Panc1 (cell line): ENCODE measurements at regions not wholly inside any gene's neighbourhood (a gene's known extent, or its start where the extent isn't known, plus 50 kb on each side); places are given as distances from the start of the nearest gene placed in this dataset.

Experiments
- ATAC-seq: fragments of 200-7000 bp; cut with Tn5 transposase; 2 replicates; pipeline ENCODE4 v1.9.1; 2020; ENCODE audit warnings: mild to moderate bottlenecking, moderate library complexity
- BruUV-seq: library from RNA; stranded (reverse); fragments of 400-500 nt; replicated peaks from 2 replicates; lab custom pipeline; 2021; lab: Mats Ljungman, UMichigan
- CTCF ChIA-PET: fragments of 300-600 bp; sonication (Branson Sonifier 250); formaldehyde crosslinking; loops from one replicate; lab custom pipeline; 2022; ENCODE audit warnings: antibody characterized with exemption; lab: Charles Lee
- POLR2A ChIA-PET: fragments of 300-600 bp; sonication (Branson Sonifier 250); formaldehyde crosslinking; loops from one replicate; lab custom pipeline; 2022; ENCODE audit warnings: antibody characterized with exemption; lab: Charles Lee
- DNase-seq: peaks from one replicate; pipeline ENCODE4 v3.0.0-alpha.2; 2010; ENCODE audit warnings: low read depth, low spot score
- H3K27ac ChIP-seq: 2 replicates; pipeline ENCODE4 v1.5.1; 2011; ENCODE audit warnings: mild to moderate bottlenecking, low read length, inconsistent platforms
- H3K27me3 ChIP-seq: fragments of 200-500 bp; sonication (Bioruptor generic); 2 replicates; pipeline ENCODE4 v1.6.0; 2014; ENCODE audit warnings: low read length, inconsistent platforms; ENCODE audit not compliant: control insufficient read depth, insufficient read depth
- H3K36me3 ChIP-seq: fragments of 200-500 bp; sonication (Bioruptor generic); 2 replicates; pipeline ENCODE4 v1.5.1; 2014; ENCODE audit warnings: inconsistent platforms, mild to moderate bottlenecking, low read length, moderate library complexity; ENCODE audit not compliant: control insufficient read depth, insufficient read depth
- H3K4me1 ChIP-seq: 2 replicates; pipeline ENCODE4 v1.5.1; 2011; ENCODE audit warnings: inconsistent platforms, mild to moderate bottlenecking, low read length, moderate library complexity; ENCODE audit not compliant: control insufficient read depth, insufficient read depth
- H3K4me3 ChIP-seq, 2 experiments: 2 replicates each; pipeline ENCODE4 v1.5.1; 2011 to 2012; ENCODE audit warnings: low read depth in 2 of 2, low read length in 2 of 2, mild to moderate bottlenecking in 2 of 2, inconsistent platforms in 1 of 2, moderate library complexity in 1 of 2
- H3K9me3 ChIP-seq: fragments of 200-500 bp; sonication (Bioruptor generic); 2 replicates; pipeline ENCODE4 v1.5.1; 2014; ENCODE audit warnings: low read depth, mild to moderate bottlenecking, inconsistent platforms, low read length, moderate library complexity; ENCODE audit not compliant: control insufficient read depth, insufficient read depth
- POLR2AphosphoS5 ChIP-seq: IDR thresholded peaks from 2 replicates; pipeline ENCODE4 v1.6.1; 2012; ENCODE audit warnings: mild to moderate bottlenecking, low read depth, low read length, moderate library complexity
- REST ChIP-seq, 2 experiments: IDR thresholded peaks; 2 replicates each; pipeline ENCODE4 v1.6.1; 2011 to 2012; ENCODE audit warnings: low read depth in 2 of 2, control low read depth in 1 of 2, low read length in 1 of 2, mild to moderate bottlenecking in 1 of 2, moderate library complexity in 1 of 2; ENCODE audit not compliant: insufficient read depth in 1 of 2
- SIN3A ChIP-seq: IDR thresholded peaks from 2 replicates; pipeline ENCODE4 v1.6.1; 2012; ENCODE audit warnings: low read depth, mild to moderate bottlenecking, low read length, moderate library complexity, borderline replicate concordance; ENCODE audit not compliant: insufficient read depth
- TCF7L2 ChIP-seq: IDR thresholded peaks from 2 replicates; pipeline ENCODE4 v1.6.1; 2011; ENCODE audit warnings: mild to moderate bottlenecking, low read depth, low read length, inconsistent platforms
- in situ Hi-C: cut with HindIII; loops from 2 replicates; pipeline ENCODE4 v1.10.0; 2016; ENCODE audit warnings: low sequenced_read_pairs, low pct_unique_long_range_greater_than_20kb
- intact Hi-C: fragments of 100-400 bp; cut with micrococcal nuclease; formaldehyde crosslinking; loops from one replicate; pipeline ENCODE4 v1.10.0; 2022; ENCODE audit not compliant: unreplicated experiment
- TF ChIP-seq, protein P1 (sequence below): fragments of 450-650 bp; IDR thresholded peaks from 2 replicates; pipeline ENCODE4 v1.5.1; 2017; ENCODE audit warnings: mild to moderate bottlenecking

DNA sequence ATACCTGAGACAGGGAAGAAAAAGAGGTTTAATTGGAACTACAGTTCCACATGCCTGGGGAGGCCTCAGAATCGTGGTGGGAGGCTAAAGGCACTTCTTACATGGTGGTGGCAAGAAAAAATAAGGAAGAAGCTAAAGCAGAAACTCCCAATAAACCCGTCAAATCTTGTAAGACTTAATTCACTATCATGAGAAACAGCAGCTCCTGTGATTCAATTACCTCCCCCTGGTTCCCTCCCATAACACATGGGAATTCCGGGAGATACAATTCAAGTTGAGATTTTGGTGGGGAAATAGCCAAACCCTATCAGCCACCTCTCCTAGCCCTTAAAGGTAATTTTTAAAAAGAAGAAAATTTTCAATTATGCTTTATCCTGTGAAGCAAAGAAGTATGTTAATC, 728.8 kb downstream of the RNF144A start:
- ChIA-PET POLR2A (no interaction called here), CTCF (no interaction called here)
- ATAC-seq (no peak), DNase-seq (no peak)
- no peak overlapping the region for H3K4me3 ChIP-seq
- in situ Hi-C loops (no loop called here), intact Hi-C loops (no loop called here)
- H3K27ac ChIP-seq, result no peak overlapping the region
- TF ChIP-seq SIN3A (no peak), TCF7L2 (no peak), REST (IDR thresholded peaks at IDR 0.05; ENCODE audit: insufficient read depth in 1 of 2, low read depth in 2 of 2, low read length in 1 of 2) (no peak), POLR2AphosphoS5 (no peak)
- TF ChIP-seq, protein P1, sequence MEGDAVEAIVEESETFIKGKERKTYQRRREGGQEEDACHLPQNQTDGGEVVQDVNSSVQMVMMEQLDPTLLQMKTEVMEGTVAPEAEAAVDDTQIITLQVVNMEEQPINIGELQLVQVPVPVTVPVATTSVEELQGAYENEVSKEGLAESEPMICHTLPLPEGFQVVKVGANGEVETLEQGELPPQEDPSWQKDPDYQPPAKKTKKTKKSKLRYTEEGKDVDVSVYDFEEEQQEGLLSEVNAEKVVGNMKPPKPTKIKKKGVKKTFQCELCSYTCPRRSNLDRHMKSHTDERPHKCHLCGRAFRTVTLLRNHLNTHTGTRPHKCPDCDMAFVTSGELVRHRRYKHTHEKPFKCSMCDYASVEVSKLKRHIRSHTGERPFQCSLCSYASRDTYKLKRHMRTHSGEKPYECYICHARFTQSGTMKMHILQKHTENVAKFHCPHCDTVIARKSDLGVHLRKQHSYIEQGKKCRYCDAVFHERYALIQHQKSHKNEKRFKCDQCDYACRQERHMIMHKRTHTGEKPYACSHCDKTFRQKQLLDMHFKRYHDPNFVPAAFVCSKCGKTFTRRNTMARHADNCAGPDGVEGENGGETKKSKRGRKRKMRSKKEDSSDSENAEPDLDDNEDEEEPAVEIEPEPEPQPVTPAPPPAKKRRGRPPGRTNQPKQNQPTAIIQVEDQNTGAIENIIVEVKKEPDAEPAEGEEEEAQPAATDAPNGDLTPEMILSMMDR, result no peak
- no TSS peak for BruUV-seq
- no peaks in the 10 kb centered on the region for H3K9me3 ChIP-seq
- no peaks in the 10 kb centered on the region for H3K4me1 ChIP-seq
- no peaks in the 10 kb centered on the region for H3K36me3 ChIP-seq
- no peaks in the 10 kb centered on the region for H3K27me3 ChIP-seq

DNA sequence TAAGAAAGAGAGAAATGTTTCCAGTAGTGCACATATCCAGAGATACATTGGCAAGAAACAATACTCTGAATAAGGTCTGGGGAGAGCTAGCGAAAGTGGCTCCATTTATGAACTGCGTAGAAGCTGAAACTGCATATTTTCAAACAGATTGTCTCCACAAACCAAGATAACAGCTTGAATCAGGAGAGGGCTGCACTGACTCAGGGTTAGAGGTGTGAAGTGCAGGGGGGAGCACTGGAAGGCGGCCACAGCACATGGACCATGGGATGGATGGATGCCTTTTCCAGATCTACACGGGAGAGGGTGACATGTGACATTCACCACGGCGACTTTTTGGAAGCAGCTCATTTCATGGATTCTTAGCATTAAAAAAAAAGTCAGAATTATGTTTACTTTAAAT, 729.4 kb downstream of the RNF144A start:
- DNase-seq (no peak), ATAC-seq (no peak)
- Histone ChIP-seq H3K9me3 (no peaks in the 10 kb centered on the region), H3K36me3 (no peaks in the 10 kb centered on the region), H3K4me3 (no peak overlapping the region), H3K4me1 (no peaks in the 10 kb centered on the region), H3K27ac (no peak overlapping the region), H3K27me3 (no peaks in the 10 kb centered on the region)
- ChIA-PET CTCF (interaction anchor here (0.6 kb wide), 1 partner anchor 369 kb away, joined by 6 read pairs; no protein-coding TSS in a partner anchor), POLR2A (no interaction called here)
- no TSS peak for BruUV-seq
- intact Hi-C loops (no loop called here), in situ Hi-C loops (no loop called here)
- TF ChIP-seq SIN3A (no peak), POLR2AphosphoS5 (no peak), REST (IDR thresholded peaks at IDR 0.05; ENCODE audit: insufficient read depth in 1 of 2, low read depth in 2 of 2, low read length in 1 of 2) (no peak), TCF7L2 (no peak)
- TF ChIP-seq, protein P1, result no peak
